Suprapubic skin (tissue), 4 donors: ENCODE measurements at regions not wholly inside any gene's neighbourhood (a gene's known extent, or its start where the extent isn't known, plus 50 kb on each side); places are given as distances from the start of the nearest gene placed in this dataset.

Source experiments
- POLR2A ChIP-seq, 2 donors: fragments of 450-650 bp; IDR thresholded peaks; one replicate each; pipeline ENCODE4 v1.6.1; 2017; ENCODE audit warnings: antibody characterized with exemption in 2 of 2, mild to moderate bottlenecking in 2 of 2, moderate library complexity in 2 of 2
- POLR2AphosphoS5 ChIP-seq, 3 donors: sonication (generic); formaldehyde crosslinking; IDR thresholded peaks; one replicate each; pipeline ENCODE4 v1.6.1; 2017; ENCODE audit warnings: antibody characterized with exemption in 3 of 3
- TF ChIP-seq, protein P1 (sequence below), 2 donors: fragments of 200-600 bp in 1 of 2; fragments of 450-650 bp in 1 of 2; sonication (generic) in 1 of 2; IDR thresholded peaks; one replicate each; pipeline ENCODE4 v1.5.1; 2016 to 2019; ENCODE audit warnings: antibody characterized with exemption in 2 of 2, mild to moderate bottlenecking in 1 of 2, moderate library complexity in 1 of 2

DNA sequence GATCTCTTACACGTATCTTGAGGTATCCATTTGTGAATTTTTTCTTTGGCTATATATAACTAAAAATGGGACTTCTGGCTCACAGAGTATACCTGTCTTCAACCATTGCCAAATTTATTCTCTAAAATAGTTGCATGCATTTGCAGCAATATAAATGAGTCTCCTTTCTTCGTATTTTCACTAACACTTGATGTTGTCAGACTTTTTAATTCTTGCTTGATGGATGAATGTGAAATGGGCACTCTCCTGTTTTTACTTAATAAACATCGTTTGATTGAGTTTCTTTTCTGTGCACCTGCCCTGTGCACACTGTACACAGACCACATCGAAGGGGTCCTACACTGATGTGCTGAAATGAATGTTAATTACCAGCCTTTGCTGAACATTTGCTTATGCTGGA is 121.8 kb downstream of the DDX1 start:
- TF ChIP-seq, protein P1, sequence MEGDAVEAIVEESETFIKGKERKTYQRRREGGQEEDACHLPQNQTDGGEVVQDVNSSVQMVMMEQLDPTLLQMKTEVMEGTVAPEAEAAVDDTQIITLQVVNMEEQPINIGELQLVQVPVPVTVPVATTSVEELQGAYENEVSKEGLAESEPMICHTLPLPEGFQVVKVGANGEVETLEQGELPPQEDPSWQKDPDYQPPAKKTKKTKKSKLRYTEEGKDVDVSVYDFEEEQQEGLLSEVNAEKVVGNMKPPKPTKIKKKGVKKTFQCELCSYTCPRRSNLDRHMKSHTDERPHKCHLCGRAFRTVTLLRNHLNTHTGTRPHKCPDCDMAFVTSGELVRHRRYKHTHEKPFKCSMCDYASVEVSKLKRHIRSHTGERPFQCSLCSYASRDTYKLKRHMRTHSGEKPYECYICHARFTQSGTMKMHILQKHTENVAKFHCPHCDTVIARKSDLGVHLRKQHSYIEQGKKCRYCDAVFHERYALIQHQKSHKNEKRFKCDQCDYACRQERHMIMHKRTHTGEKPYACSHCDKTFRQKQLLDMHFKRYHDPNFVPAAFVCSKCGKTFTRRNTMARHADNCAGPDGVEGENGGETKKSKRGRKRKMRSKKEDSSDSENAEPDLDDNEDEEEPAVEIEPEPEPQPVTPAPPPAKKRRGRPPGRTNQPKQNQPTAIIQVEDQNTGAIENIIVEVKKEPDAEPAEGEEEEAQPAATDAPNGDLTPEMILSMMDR (IDR thresholded peaks at IDR 0.05): no peak
- TF ChIP-seq POLR2A (IDR thresholded peaks at IDR 0.05) (no peak), POLR2AphosphoS5 (IDR thresholded peaks at IDR 0.05) (no peak)
